ENCODE measurements at regions not wholly inside any gene's neighbourhood (a gene's known extent, or its start where the extent isn't known, plus 50 kb on each side); places are given as distances from the start of the nearest gene placed in this dataset.
"Not testable (repeated sequence)": the region's sequence is repeated elsewhere in the genome, so short reads cannot be mapped to it uniquely, and the experiment has no call there.

DNA sequence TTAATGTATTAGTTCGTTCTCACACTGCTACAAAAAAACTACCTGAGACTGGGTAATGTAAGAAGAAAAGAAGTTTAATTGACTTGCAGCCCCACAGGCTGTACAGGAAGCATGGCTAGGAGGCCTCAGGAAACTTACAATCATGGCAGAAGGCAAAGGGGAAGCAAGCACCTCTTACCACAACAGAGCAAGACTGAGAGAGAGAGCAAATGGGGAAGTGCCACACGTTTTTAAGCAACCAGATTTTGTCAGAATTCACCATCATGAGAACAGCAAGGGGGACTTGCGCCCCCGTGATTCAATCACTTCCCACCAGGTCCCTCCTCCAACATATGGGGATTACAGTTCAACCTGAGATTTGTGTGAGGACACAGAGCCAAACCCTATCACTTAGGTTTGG lies 70.8 kb upstream of the SRSF6 start:
- CTCF ChIA-PET = no interaction called here
- Histone ChIP-seq H3K27me3 (ENCODE audit: control insufficient read depth, insufficient read depth, low read length) (no peaks in the 10 kb centered on the region), H3K36me3 (ENCODE audit: control insufficient read depth, insufficient read depth, low read length) (no peaks in the 10 kb centered on the region), H3K4me3 (ENCODE audit: low read depth, low read length) (no peak overlapping the region)
- POLR2A ChIA-PET = no interaction called here
- TF ChIP-seq, protein P1, sequence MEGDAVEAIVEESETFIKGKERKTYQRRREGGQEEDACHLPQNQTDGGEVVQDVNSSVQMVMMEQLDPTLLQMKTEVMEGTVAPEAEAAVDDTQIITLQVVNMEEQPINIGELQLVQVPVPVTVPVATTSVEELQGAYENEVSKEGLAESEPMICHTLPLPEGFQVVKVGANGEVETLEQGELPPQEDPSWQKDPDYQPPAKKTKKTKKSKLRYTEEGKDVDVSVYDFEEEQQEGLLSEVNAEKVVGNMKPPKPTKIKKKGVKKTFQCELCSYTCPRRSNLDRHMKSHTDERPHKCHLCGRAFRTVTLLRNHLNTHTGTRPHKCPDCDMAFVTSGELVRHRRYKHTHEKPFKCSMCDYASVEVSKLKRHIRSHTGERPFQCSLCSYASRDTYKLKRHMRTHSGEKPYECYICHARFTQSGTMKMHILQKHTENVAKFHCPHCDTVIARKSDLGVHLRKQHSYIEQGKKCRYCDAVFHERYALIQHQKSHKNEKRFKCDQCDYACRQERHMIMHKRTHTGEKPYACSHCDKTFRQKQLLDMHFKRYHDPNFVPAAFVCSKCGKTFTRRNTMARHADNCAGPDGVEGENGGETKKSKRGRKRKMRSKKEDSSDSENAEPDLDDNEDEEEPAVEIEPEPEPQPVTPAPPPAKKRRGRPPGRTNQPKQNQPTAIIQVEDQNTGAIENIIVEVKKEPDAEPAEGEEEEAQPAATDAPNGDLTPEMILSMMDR (IDR thresholded peaks at IDR 0.05; ENCODE audit: insufficient read depth, low read depth, low read length) = no peak
- no peak for DNase-seq (ENCODE audit: low read depth)

DNA sequence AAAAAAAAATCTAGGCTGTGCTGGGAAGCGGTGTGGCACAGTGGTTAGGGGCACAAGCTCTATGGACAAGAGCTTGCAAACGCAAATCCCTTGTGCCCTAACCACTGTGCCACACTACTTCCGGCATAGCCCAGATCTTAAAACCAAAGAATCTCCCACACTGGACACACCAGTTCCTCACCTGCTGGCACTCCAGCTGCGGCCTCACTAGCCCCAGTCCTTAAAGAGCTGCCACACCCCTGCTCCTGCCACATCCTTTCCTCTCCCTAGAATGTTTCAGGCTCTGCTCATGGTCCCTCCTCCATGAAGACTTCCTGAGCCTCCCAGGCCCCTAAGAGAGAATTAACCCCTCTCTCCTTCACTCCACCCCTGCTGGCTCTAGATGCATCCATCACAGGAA lies 71.8 kb upstream of the SRSF6 start:
- ChIA-PET CTCF (no interaction called here), POLR2A (no interaction called here)
- TF ChIP-seq, protein P1 (IDR thresholded peaks at IDR 0.05; ENCODE audit: insufficient read depth, low read depth, low read length) = no peak
- no peak for DNase-seq (ENCODE audit: low read depth)
- no peaks in the 10 kb centered on the region for H3K27me3 ChIP-seq (ENCODE audit: control insufficient read depth, insufficient read depth, low read length)
- no peaks in the 10 kb centered on the region for H3K36me3 ChIP-seq (ENCODE audit: control insufficient read depth, insufficient read depth, low read length)
- H3K4me3 ChIP-seq (ENCODE audit: low read depth, low read length) = no peak overlapping the region

DNA sequence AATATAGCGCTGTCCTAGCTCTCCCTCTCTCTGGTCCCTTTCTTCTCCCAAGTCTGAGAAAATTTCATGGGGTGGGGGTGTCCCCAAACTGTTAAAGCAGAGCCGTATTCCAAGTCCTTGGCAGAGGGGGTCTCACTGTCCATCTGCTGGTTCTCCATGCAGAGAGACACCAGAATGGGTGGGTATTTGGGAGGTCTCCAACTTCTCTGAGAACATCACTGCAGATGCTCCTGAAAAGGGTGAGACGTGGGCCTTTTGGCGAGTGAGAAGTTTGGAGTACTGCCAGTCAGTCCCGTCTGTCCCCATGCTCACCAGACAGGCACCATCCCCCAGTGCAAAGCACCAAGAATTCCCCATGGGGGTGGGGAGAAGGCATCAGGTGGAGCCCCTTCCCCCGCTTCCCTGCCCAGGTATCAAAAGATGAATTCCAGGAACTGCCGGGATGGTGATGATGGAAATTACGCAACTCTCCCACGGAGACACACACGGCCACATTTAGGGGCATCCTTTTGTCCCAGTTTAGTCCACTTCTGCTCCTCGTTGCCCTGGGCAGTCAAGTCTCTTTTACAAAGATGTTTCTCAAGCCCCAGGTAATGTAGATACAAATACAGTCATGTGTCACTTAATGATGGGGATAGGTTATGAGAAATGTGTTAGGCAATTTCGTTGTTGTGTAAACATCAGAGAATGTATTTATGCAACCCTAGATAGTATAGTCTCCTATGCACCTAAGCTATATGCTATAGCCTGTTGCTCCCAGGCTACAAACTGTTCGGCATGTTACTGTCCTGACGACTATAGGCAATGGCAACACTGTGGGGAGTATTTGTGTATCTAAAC lies 73.4 kb upstream of the SRSF6 start:
- Histone ChIP-seq H3K27me3 (ENCODE audit: control insufficient read depth, insufficient read depth, low read length) (no peaks in the 10 kb centered on the region), H3K4me3 (ENCODE audit: low read depth, low read length) (no peak overlapping the region), H3K36me3 (ENCODE audit: control insufficient read depth, insufficient read depth, low read length) (no peaks in the 10 kb centered on the region)
- TF ChIP-seq, protein P1 (IDR thresholded peaks at IDR 0.05; ENCODE audit: insufficient read depth, low read depth, low read length) = no peak
- no peak for DNase-seq (ENCODE audit: low read depth)
- CTCF ChIA-PET = no interaction called here
- POLR2A ChIA-PET = no interaction called here

DNA sequence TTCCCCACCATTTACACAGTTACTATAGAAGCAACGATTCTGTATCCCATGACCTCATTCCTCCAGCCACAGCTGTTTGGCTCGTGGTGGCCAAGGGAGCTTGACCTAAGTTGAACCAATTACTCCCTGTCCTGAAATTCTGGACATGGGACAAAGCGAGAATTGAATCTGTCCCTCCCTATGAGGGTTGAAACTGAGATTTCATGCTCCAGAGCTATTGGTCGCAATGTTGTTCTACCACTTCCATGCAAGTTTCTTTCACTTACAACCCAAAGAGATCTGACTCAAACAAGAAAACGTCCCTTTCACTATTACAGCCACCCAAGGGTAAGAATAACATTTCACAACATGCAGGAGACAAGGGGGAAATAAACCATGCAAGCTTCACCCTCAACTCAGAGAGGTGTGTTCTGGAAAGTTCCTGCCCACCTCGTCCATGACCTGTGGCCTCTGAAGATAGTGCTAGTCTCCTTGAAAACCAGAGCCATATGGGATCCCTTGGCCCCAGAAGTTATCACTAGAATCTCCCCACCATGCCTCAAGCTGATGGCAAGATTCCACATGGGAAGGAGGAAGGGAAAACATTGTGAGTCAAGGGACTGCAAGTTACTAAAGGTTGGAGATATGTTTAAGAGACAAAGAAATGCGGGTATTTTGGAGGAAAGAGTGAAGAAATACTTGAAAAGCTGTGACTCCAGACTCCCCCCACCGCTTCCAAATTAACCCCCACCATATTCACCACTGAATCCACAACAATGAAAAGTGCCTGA lies 74.5 kb upstream of the SRSF6 start:
- ChIA-PET POLR2A (no interaction called here), CTCF (interaction anchor here (0.8 to 1.0 kb wide), 2 partner anchors 20 to 26 kb away, joined by 3 to 5 read pairs; no protein-coding TSS in a partner anchor)
- Histone ChIP-seq H3K36me3 (ENCODE audit: control insufficient read depth, insufficient read depth, low read length) (no peaks in the 10 kb centered on the region), H3K4me3 (ENCODE audit: low read depth, low read length) (no peak overlapping the region), H3K27me3 (ENCODE audit: control insufficient read depth, insufficient read depth, low read length) (no peaks in the 10 kb centered on the region)
- TF ChIP-seq, protein P1 (IDR thresholded peaks at IDR 0.05; ENCODE audit: insufficient read depth, low read depth, low read length) = no peak
- no peak for DNase-seq (ENCODE audit: low read depth)

DNA sequence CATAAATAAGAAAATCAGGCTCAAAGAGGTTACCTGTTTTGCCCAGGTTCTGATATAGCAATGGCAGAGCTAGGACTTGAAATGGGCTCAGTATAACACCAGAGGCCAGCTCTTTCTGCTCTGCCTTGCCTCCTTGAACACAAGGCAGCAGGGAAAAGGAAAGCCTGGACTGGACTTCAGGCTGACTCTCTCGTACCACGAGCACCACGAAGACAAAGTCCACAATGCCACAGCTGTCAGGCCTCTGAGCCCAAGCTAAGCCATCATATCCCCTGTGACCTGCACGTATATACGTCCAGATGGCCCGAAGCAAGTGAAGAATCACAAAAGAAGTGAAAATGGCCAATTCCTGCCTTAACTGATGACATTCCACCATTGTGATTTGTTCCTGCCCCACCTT lies 75.6 kb upstream of the SRSF6 start:
- POLR2A ChIA-PET; H3K27me3 ChIP-seq (ENCODE audit: control insufficient read depth, insufficient read depth, low read length); H3K36me3 ChIP-seq (ENCODE audit: control insufficient read depth, insufficient read depth, low read length); H3K4me3 ChIP-seq (ENCODE audit: low read depth, low read length); DNase-seq (ENCODE audit: low read depth): not testable (repeated sequence)
- CTCF ChIA-PET = interaction anchor here (0.5 kb wide), 1 partner anchor 1646 kb away, joined by 3 read pairs; no protein-coding TSS in a partner anchor

DNA sequence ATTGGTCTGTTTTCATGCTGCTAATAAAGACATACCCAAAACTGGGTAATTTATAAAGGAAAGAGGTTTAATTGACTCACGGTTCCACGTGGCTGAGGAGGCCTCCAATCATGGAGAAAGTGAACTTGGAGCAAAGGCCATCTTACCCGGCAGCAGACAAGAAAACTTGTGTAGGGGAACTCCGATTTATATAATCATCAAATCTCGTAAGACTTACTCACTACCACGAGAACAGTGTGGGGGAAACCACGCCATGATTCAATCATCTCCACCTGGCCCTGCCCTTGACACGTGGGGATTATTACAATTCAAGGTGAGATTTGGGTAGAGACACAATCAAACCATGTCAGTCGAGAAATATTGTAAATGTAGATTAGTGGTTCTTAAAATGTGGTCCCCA lies 76.2 kb upstream of the SRSF6 start:
- DNase-seq (ENCODE audit: low read depth); H3K36me3 ChIP-seq (ENCODE audit: control insufficient read depth, insufficient read depth, low read length); H3K27me3 ChIP-seq (ENCODE audit: control insufficient read depth, insufficient read depth, low read length); H3K4me3 ChIP-seq (ENCODE audit: low read depth, low read length); POLR2A ChIA-PET: not testable (repeated sequence)
- CTCF ChIA-PET = interaction anchor here (1.6 kb wide), 1 partner anchor 1643 kb away, joined by 3 read pairs; no protein-coding TSS in a partner anchor
